Fibroblast of skin of left biceps (primary cell): ENCODE measurements at regions not wholly inside any gene's neighbourhood (a gene's known extent, or its start where the extent isn't known, plus 50 kb on each side); places are given as distances from the start of the nearest gene placed in this dataset.

Source experiments
- DNase-seq, 2 experiments: peaks; one replicate each; pipeline ENCODE4 v3.0.0-alpha.2; 2013; ENCODE audit warnings: low read depth in 2 of 2

- no peak for DNase-seq
These were observed 317.1 kb downstream of the MYCN start for GRCh38 chr2:16257322-16258028.

- no peak for DNase-seq
These were observed 316.4 kb downstream of the MYCN start for GRCh38 chr2:16256601-16257321.

- no peak for DNase-seq
These were observed 314.8 kb downstream of the MYCN start for GRCh38 chr2:16255120-16255519.

GRCh38 chr2:16254356-16254965 is 314.1 kb downstream of the MYCN start:
- DNase-seq: no peak

GRCh38 chr2:16253291-16253690 is 312.9 kb downstream of the MYCN start:
- no peak for DNase-seq

- no peak for DNase-seq
These were observed 312.5 kb downstream of the MYCN start for GRCh38 chr2:16252891-16253290.

GRCh38 chr2:16252251-16252650 is 311.9 kb downstream of the MYCN start:
- no peak for DNase-seq

GRCh38 chr2:16251511-16252225 is 311.3 kb downstream of the MYCN start:
- no peak for DNase-seq

GRCh38 chr2:16250886-16251285 is 310.5 kb downstream of the MYCN start:
- no peak for DNase-seq

GRCh38 chr2:16250466-16250865 is 310.1 kb downstream of the MYCN start:
- no peak for DNase-seq

- no peak for DNase-seq
These were observed 309.7 kb downstream of the MYCN start for GRCh38 chr2:16250056-16250425.

- no peak for DNase-seq
These were observed 309.1 kb downstream of the MYCN start for GRCh38 chr2:16249246-16250055.

GRCh38 chr2:16248571-16249105 is 308.3 kb downstream of the MYCN start:
- DNase-seq: no peak

- DNase-seq: no peak
These were observed 307.2 kb downstream of the MYCN start for GRCh38 chr2:16247326-16248122.

GRCh38 chr2:16246911-16247310 is 306.6 kb downstream of the MYCN start:
- DNase-seq: no peak

GRCh38 chr2:16246281-16246850 is 306.0 kb downstream of the MYCN start:
- no peak for DNase-seq

- no peak for DNase-seq
These were observed 305.2 kb downstream of the MYCN start for GRCh38 chr2:16245481-16246054.

GRCh38 chr2:16244966-16245320 is 304.6 kb downstream of the MYCN start:
- DNase-seq: no peak

- DNase-seq: no peak
These were observed 304.0 kb downstream of the MYCN start for GRCh38 chr2:16244153-16244965.
